HG03432 (cell line): ENCODE measurements at regions not wholly inside any gene's neighbourhood (a gene's known extent, or its start where the extent isn't known, plus 50 kb on each side); places are given as distances from the start of the nearest gene placed in this dataset.

Source experiments
- ATAC-seq: cut with Tn5 transposase; IDR thresholded peaks from one replicate; pipeline ENCODE4 v1.9.1; 2021; ENCODE audit warnings: mild to moderate bottlenecking, moderate library complexity; ENCODE audit not compliant: unreplicated experiment

- ATAC-seq, result peak; percentile 99
These were observed 160.2 kb upstream of the LMNTD1 start for GRCh38 chr12:25713264-25713663.

GRCh38 chr12:25714198-25714984, 161.3 kb upstream of the LMNTD1 start:
- no peak for ATAC-seq

GRCh38 chr12:25715102-25715501, 162.0 kb upstream of the LMNTD1 start:
- ATAC-seq, result no peak

GRCh38 chr12:25716842-25717241, 163.8 kb upstream of the LMNTD1 start:
- ATAC-seq, result no peak

GRCh38 chr12:25717552-25717951, 164.5 kb upstream of the LMNTD1 start:
- no peak for ATAC-seq

GRCh38 chr12:25718081-25718731, 165.1 kb upstream of the LMNTD1 start:
- no peak for ATAC-seq

GRCh38 chr12:25719505-25719904, 166.4 kb upstream of the LMNTD1 start:
- ATAC-seq, result no peak

GRCh38 chr12:25723336-25723735, 170.3 kb upstream of the LMNTD1 start:
- ATAC-seq, result no peak

GRCh38 chr12:25723921-25724491, 170.9 kb upstream of the LMNTD1 start:
- ATAC-seq, result no peak

GRCh38 chr12:25725470-25725869, 172.4 kb upstream of the LMNTD1 start:
- no peak for ATAC-seq

GRCh38 chr12:25725931-25726330, 172.8 kb upstream of the LMNTD1 start:
- ATAC-seq, result no peak

- no peak for ATAC-seq
These were observed 175.0 kb upstream of the LMNTD1 start for GRCh38 chr12:25728056-25728595.

- no peak for ATAC-seq
These were observed 177.6 kb upstream of the LMNTD1 start for GRCh38 chr12:25730489-25731349.

- no peak for ATAC-seq
These were observed 180.5 kb upstream of the LMNTD1 start for GRCh38 chr12:25733541-25733940.

- peak; percentile 83 for ATAC-seq
These were observed 181.6 kb upstream of the LMNTD1 start for GRCh38 chr12:25734529-25735180.

- no peak for ATAC-seq
These were observed 187.5 kb upstream of the LMNTD1 start for GRCh38 chr12:25740617-25741016.

- no peak for ATAC-seq
These were observed 188.8 kb upstream of the LMNTD1 start for GRCh38 chr12:25741917-25742316.

GRCh38 chr12:25743679-25744215, 190.7 kb upstream of the LMNTD1 start:
- no peak for ATAC-seq

GRCh38 chr12:25744313-25744712, 191.2 kb upstream of the LMNTD1 start:
- ATAC-seq, result no peak

- no peak for ATAC-seq
These were observed 192.2 kb upstream of the LMNTD1 start for GRCh38 chr12:25745281-25745680.
